ENCODE measurements at regions not wholly inside any gene's neighbourhood (a gene's known extent, or its start where the extent isn't known, plus 50 kb on each side); places are given as distances from the start of the nearest gene placed in this dataset.

DNA sequence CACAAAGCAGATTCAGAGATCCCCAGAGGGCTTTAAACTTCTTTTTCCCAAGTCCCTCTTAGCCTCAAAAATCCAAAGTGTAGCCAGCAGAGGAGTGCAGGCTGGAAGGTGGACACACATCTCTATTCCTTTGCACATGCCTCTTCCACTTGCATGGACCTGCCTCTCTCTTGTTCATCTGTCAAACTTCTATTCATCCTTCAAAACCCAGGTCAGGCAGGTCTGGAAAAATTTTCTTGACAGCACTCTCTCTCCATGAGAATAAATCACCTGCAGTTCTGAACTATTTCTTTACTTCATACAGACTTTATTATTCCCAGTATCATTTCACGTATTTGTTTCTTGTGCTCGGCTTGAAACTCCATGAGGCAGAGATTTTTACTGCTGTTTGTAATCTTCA is 127.5 kb downstream of the SS18 start:
- DNase-seq = no peak

DNA sequence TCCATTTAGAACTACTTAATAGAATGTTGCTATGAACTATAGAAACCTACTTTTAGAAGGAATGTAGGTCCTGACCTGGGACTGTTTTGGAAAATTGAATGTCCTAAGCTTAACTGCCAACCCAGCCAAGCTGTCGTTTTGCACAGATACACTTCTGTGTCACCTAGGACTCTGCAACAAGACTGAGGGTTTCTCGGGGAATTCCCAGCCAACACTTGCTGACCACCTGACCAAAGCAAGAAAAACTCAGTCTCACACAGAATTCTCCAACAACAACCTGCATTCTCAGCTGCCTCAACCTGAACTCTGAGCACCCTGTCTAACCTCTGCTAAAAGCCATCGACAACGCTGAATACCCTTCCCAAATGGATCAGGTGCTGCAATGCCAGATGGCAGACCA is 128.2 kb downstream of the SS18 start:
- DNase-seq = no peak

DNA sequence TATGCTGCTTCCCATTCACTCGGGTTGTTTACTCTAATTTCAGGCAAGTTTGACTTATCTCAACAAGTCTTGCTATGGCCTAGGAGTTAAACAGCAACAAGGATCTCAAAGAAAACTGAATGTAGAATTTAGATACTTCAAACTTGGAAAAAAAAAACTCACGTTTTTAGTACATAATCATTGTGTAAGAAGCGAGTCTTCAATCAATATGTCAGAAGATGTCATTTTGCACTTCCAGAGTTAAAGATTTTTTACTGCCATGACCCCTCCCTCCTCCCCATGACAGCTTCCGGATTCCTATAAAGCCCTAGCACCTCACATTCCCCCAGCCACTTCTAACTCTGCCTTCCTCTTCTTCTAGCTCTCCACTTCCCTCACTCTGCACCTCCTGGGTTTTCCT is 133.4 kb downstream of the SS18 start:
- DNase-seq = no peak

DNA sequence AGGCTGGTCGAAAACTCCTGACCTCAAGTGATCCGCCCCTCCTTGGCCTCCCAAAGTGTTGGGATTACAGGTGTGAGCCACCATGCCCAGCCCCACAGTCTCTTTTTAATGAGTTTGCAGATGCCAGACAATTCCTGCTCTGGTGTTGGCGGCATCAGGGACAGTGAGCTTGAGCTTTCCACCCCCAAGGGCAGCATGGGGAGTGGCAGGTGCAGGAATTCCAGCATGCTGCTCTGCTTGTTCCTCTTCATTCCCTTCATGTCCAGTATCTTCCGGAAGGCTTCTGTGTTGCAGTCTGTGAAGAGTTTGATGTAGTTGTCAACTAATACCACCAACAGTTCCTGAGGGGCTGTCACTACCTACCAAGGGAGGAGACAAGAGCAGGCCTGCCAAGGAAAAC is 137.3 kb downstream of the SS18 start:
- DNase-seq = no peak

DNA sequence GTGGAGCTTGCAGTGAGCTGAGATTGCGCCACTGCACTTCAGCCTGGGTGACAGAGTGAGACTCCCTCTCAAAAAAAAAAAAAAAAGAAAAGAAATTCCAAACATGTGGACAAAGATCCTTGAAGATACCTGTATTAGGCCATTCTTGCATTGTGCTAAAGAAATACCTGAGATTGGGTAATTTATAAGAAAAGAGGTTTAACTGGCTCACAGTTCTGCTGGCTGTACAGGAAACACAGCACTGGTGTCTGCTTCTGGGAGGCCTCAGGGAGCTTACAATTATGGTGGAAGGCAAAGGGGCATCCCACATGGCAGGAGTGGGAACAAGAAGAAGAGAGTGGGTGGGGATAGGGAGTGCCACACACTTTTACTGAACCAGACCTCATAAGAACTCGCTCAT is 140.1 kb downstream of the SS18 start:
- DNase-seq = no peak

DNA sequence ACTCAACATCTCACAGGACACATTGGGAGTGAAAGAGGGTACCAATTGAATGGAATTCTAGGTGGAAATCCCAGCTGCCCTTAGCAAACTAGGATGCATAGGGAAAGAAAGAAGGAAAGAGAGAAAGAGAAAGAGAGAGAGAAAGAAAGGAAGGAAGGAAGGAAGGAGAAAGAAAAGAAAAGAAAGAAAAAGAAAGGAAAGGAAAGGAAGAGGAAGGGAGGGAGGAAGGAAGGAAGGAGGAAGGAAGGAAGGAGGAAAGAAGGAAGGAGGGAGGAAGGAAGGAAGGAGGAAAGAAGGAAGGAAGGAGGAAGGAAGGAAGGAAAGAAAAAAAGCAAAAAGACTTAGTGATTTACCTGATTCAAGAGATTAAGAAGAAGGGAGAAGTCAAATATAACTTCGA is 143.9 kb downstream of the SS18 start:
- no peak for DNase-seq

DNA sequence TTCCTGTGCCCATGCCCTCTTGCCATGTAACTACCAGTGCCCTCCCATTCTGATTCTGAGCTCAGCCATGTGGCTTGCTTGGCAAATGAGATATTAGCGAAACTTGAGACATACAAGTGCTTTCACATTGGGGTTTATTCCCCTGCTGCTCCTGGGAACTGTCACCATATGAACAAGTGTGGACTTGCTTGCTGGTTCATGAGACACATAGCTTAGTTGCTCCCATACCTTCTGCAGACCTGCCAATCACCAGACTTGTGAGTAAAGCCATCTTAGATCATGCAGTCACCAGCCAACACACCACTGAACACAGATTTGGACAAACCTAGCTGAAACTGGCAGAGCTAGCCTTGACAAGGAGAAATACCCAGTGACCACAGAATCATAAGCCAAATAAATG is 155.1 kb downstream of the SS18 start:
- no peak for DNase-seq

DNA sequence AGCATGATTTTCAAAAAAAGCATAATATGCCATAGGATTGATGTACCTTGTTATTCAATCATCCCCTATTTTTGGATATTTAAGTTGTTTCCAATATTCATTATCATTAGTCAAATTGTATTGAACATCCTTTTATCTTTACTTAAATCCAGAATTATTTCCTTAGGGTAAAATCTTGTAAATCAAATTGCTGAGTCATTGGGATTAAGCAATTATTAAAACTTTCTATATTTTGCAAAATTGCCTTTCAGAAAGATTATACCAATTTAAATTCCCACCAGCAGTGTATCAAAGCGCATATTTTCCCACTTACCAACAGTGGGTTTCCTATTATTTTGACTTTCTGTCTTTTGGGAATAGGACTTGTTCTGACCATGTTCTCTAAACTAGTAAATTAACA is 159.3 kb downstream of the SS18 start:
- no peak for DNase-seq

DNA sequence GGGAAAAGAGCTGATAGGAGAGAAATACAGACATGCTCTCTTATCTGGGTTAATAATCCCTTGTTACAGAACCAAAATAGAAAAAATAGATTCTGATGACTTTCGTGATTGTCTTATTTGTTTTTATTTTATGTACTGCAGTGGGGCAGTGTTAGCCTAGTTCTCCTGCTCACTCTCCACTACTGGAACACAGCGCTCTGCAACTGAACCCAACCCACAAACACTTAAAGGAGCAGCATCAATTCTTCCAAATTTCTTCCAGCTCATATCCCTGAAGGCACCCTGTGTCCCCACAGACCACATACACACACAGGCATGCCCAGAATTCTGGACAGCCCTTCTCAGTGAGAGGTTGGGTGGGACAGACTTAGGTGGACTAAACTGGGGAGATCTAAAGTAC is 160.6 kb downstream of the SS18 start:
- DNase-seq = no peak

DNA sequence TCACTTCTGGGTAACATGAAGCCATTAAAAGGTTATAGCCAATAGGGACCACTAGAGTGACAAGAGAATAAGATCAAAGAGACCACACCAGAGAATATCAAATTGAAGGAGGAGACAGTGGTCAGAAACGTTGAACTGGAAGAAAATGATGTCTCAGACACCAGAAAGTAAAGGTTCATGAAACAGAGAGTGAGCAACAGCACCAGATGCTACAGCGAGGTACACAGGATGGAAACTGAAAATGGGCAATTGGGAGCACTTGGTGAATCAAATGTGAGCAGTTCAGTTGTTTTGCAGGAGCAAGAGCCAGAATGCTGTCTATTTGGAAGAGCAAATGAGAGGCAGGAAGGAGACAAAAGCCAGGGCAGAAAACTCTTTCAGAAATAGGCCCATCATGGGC is 162.6 kb downstream of the SS18 start:
- no peak for DNase-seq

DNA sequence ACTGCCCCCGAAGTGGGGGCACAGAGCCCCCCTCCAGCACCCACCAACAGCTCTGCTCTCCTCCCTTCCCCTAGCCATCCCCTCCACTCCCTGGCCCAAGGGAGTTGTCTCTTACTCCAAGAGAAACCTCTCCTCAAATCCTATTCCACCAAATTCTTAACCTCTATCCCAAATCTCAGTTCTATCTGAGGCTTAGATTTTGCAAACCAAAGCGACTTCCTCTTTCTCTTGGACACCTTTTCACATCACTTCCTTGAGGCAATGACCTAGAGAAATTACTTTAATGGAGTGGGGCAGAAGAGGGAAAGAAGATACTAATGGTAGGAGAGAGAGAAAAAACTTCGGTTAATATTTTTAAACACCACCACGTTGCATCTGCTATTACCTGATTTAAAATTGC is 167.2 kb downstream of the SS18 start:
- no peak for DNase-seq

DNA sequence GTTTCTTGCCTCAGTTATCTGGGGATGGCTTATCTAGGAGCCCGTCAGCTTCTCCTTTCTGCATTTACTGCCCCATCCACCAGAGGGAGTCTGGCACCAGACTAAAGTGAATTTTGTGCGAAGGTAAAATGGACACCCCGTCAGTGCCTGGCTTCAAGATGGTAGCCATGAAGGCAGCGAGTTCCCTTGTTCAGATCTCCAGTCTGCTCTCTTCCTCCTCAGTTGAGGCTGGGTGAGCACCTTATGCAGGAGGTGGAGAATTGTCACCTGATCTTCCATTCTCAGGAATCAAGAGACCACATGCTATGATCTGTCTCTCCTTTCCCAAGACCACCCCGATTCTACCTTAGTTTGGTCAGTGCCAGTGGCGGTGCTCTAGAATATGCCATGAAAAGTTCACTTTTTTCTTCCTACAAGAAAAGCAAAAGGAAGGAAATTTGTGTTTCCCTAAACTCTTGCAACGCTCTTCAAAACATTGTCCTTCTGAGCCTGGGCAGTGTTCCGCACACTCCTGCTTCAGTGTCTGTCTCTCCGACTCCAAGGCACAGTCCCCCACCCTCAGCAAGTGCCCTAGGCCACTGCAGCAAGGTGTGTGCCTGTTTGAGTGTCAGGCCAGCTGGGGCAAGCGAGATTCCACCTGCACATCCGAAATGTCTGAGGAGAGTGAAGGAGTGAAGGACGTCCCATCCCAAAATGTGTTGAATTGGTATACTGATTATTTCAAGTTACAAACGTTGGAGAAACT is 168.6 kb downstream of the SS18 start:
- DNase-seq = no peak

DNA sequence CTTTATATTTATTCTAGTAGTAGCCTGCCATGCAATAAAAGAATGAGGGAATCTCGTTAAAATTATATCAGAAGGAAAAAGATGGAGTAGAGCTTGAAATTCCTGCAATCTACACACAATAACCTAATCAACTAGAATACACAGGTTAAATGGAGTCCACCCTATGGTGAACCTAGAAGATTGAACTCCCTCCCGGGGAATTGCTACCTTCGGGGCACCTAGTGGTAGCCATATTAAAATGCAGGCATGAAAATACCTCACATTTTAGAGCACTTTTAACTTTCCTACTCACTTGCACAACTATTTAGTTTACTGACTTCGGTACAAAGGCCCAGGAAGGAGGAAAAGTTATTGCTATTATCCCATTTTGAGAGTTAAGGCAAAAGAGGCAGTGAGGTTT is 174.5 kb downstream of the SS18 start:
- no peak for DNase-seq

DNA sequence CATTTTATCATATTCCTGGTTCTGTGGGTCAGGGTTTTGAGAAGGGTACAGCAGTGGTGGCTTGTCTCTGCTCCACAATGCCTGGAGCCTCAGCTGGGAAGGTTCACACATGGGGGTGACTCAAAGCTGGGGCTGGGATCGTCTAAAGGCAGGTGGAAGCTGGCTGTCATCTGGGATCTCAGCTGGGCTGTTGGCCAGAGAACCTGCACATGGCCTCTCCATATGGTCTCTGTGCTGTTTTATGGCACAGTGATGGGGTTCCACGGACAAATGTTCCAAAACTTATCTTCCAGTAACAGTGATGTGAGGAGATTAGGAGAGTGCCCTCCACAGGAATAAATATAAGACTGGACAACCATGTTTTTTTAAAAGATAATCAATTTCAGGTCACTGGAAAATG is 191.4 kb downstream of the SS18 start:
- no peak for DNase-seq

DNA sequence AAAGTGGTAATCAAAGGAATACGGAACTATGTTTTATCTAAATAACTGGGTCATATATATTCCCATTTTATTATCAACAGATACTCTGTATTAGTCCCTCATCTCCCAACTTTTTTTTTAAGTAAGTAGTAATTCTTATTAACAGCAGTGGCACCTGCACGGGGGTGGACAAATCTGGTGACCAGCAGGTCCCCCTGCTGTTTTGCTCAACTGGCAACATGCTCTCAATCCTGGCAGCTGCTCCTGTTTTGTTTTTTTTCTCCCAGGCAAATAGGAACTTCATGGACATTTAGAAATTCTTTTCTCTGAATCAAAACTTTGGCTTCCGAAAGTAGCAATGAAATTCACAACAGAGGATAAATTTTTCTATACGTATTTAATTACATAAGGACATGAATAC is 193.5 kb downstream of the SS18 start:
- no peak for DNase-seq

DNA sequence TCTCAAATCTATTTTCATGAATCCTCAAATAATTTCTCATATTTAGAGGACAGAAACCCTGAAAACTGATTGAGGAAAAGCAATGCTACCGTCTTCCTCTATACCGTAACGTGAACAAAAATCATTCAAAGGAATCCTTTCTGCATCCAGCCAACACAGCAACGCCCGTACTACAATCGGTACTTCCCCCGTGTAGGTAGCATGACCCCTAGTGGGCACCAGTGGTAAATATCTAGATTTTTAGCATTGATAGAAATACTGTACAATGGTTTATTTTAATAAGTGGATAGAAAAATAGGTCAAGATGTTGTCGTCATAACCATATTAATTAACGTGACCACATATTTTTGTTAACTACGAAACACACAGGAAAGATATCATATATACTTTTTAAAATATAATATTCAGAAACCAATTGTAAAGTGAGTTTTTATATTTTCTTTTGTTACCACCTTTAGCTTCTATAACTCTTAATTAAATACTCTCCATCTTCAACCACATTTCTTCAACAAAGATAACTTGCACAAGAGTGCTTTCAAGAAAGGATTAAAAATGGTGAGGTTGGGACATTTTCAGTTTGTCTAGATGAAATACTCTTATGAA is 194.1 kb downstream of the SS18 start:
- peak; percentile 33 for DNase-seq

DNA sequence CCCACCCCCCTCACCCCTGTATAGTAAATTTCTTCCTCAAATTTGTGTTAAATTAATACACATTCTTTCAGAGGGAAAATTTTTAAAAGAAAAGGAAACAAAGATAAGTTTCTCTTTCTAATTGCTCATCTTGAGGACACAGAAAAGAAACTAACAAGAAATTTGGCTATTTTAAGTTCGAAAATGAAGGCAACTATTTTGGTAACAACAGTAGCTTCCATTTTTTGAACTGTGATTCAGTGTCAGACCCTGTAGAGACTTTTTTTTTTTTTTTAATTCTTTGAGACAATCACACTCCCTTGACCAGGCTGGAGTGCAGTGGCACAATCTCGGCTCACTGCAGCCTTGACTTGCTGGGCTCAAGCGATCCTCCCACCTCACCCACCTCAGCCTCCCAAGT is 194.9 kb downstream of the SS18 start:
- DNase-seq = no peak

DNA sequence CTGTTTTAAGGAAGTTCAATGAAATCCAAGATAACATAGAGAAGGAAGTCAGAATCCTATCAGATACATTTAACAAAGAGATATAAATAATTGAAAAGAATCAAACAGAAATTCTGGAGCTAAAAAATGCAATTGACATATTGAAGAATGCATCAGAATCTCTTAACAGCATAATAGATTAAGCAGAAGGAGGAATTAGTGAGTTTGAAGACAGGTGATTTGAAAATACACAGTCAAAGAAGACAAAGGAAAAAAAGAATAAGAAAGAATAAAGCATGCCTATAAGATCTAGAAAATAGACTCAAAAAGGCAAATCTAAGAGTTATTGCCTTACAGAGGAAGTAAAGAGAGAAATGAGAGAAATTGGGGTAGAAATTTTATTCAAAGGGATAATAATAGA is 204.1 kb downstream of the SS18 start:
- no peak for DNase-seq

DNA sequence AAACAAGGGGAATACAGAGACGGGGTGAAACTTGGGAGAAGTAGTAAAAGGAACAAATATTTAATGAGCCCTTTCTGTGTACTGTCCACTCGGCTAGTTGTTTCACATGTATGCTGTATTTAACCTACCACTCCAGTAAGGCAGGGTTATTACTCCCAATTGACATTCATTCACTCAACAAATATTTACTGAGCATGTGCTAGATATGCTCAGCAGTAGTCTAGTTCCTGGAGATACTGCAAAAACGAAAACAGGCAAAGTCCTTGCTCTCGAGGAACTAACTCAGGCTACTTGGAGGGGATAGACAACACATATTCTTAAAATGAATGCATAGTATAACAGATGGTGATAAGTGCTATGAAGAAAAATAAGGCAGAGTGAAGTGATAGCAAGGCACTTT is 207.3 kb downstream of the SS18 start:
- no peak for DNase-seq

DNA sequence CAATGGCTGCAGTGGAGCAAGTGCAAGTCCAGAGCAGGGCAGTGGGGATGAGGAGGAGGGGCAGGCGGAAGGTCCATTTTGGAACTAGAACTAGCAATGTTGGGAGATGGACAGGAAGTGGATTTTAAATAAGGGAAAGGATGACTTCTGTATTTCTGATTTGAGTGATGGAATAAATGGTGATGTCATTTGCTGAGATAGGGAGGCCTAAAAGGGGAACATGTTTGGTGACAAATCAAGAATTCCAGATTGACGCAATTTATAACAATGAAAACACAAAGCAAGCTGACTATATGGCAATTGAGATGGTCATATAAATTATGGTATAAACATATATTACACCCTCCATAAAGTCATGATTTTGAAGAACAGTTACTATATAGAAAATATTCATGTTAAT is 209.3 kb downstream of the SS18 start:
- no peak for DNase-seq

DNA sequence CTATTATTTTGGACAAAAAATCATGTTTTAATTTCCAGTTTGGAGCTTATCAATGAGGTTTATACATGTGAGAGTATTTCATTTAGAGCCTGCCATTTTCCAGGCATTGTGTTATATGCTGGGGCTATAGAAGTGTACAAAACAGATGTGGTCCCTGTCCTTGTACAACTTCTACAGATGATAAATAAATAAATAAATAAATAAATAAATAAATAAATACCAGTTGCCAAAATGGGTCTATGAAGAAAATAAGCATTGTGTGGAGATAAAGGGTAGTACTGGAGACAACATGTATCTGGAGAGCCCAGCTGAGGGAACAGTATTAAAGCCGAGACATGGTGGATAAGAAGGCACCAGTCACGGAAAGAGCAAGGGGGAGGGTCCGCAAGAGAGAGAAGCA is 210.0 kb downstream of the SS18 start:
- DNase-seq = no peak

DNA sequence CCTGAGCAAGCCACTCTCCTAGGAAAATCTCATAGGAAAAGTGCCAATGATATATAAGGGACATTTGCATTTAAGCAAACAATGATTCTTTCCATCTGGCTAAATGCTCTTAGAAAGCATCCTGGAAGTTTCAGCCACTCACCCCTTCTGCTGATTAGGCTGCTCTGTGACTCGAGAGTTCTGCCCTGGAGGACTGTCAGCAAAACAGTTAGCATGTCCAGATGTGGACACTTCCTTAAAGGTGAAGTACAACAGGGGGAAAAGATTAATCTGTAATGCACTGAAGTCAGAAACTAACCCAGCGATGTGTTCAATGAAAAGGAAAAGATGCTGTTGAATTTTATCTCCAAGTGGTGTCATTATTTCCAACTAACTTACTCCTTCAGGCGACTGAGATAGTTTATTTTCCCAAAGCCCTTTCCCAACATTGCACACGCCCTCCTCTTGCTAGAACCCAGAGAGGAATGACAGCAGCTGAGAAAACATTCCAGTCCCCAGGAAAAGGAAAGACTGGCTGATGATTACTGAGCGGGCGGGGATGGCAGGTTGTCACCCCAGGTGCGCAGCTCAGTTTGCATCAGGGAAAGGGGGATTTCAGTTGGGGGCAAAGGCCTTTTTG is 214.0 kb downstream of the SS18 start:
- DNase-seq = no peak

DNA sequence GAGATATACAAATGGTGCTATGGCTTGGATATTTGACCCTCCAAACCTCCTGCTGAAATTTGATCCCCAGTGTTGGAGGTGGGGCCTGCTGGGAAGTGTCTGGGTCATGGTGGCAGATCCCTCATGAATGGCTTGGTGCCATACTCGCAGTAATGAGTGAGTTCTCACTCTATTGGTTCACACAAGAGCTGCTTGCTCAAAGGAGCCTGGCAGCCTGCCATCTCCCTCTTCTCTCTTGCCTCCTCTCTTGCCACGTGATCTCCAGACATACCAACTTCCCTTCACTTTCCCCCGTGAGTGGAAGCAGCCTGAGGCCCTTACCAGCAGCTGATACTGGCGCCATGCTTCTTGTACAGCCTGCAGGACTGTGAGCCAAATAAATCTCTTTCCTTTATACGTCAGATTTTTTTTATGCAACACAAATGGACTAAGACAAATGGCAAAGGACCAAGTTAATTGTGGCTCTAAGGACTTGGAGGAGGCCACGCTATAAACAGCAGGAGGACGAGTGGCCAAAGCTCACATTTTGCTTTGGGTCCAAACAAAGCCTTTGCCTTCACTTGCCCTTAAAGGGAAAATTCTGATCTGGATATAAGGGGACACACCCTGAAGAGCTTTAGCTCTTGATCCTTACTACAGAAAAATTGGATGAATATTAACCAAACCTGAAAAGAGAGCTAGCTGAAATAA is 214.7 kb downstream of the SS18 start:
- DNase-seq = no peak

DNA sequence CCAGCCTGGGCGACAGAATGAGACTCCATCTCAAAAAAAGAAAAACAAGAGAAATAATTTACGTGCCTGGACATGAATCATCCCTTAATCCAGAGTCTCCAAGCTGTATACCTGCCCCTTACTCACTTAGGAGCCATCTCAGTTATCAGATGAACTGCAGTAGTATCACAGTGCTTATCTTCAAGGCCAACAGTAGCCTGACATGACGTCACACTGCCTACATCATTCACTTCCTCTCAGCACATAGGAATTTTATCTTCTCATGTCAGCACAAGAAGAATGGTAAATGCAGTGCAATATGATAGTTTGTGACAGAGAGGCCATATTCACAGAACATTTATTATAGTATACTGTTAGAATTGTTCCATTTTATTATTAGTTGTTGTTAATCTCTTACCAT is 216.6 kb downstream of the SS18 start:
- no peak for DNase-seq
